ENCODE measurements at regions not wholly inside any gene's neighbourhood (a gene's known extent, or its start where the extent isn't known, plus 50 kb on each side); places are given as distances from the start of the nearest gene placed in this dataset.
"Not testable (repeated sequence)": the region's sequence is repeated elsewhere in the genome, so short reads cannot be mapped to it uniquely, and the experiment has no call there.

DNA sequence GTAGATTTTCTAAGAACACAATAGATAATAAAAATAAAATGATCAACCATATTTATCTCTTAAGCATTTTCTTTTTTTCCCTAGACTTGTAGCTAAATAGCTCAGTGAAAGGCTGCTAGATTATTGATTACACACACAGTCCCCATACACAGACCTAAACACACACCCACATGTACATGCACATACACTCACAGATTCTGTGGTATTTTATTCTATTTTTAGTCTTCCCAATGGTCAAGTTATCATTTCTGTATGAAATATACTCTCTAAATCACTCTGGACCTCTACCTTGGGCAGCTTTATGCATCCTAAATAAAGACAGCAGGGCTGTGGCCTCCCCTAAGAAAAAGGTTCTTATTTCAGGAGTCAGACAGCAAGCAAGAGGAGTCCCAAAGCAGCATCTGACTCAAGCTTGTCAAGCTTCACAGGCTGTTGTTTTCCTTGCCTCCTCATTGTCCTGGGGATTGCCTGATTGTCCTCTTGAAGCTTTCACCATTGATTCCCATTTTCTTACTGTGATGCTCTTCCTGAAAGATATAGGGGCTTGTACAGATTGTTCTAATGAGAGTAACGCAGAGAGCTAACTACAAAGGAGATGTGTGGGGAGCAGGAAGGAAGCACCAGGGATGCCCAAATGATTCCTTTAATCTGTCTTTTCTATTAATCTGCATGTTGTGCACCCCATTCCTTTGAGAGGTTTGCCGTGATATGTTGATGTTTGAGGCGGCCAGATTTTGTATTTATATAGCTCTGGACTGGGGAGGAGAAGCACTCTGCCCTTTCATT, 986.5 kb downstream of the PCDH17 start:
- no peak for DNase-seq (ENCODE audit: low spot score)

- DNase-seq (ENCODE audit: low spot score), result no peak
These were observed 988.0 kb downstream of the PCDH17 start for GRCh38 chr13:58619396-58620113.

DNA sequence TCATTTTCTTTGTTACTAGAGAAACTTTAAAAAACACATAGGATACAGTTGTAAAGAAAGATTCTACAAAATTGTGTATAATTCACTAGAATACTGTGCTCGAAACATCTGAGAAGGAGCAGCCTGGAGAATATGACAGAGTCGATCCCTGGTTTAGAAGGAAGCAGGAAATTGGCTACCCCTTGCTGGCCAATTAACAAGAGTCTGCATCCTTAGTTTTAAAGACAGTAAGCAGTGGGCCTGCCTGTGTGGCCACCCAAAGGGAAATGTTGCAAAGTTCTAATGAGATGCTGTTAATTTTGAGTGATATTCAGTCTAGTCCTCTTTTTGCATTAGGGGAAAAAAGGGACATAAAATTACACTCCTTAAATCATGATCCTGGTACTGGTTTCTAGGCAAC, 988.6 kb downstream of the PCDH17 start:
- DNase-seq (ENCODE audit: low spot score), result no peak

GRCh38 chr13:58625703-58626389, 994.3 kb downstream of the PCDH17 start:
- DNase-seq (ENCODE audit: low spot score), result no peak

- DNase-seq (ENCODE audit: low spot score), result no peak
These were observed 999.2 kb downstream of the PCDH17 start for GRCh38 chr13:58630794-58631193.

DNA sequence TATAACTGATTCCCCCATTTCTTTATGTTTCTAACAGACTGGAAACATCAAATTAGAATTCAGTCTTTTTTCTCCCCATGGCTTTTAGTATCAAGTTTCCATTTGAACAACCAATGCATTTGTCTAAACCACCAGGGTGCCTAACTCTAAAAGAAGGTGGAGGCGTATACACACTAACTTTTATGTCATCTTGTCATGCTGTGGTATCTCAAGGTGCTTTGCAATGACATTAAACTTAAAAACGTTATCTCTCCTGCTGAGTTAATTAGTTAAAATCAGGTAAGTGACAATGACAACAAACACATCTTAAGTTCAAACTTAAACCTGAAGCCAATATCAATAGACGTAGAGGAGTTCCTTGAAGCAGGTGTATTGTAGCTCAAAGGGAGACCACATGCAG, 1001.7 kb downstream of the PCDH17 start:
- DNase-seq (ENCODE audit: low spot score), result no peak

GRCh38 chr13:58655086-58655485, 1023.5 kb downstream of the PCDH17 start:
- no peak for DNase-seq (ENCODE audit: low spot score)

DNA sequence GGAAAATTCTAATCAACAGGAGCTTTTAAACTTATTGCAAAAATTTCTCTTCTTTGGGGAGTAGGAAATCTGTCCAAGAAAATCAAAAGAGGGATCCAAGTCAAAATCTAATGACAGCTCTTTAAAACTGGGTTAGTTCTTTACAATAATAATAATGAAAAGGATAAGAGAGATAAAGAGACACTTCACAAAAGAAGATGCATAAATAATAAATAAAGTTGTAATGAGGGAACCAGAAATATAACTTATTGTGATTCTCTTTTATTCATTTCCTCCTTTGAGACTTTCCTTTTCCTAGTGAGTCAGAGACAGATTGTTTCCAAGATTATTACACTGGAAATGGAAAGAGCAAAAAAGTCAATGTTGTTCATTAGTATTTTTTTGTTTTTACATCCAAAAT, 1029.3 kb downstream of the PCDH17 start:
- DNase-seq (ENCODE audit: low spot score), result no peak

DNA sequence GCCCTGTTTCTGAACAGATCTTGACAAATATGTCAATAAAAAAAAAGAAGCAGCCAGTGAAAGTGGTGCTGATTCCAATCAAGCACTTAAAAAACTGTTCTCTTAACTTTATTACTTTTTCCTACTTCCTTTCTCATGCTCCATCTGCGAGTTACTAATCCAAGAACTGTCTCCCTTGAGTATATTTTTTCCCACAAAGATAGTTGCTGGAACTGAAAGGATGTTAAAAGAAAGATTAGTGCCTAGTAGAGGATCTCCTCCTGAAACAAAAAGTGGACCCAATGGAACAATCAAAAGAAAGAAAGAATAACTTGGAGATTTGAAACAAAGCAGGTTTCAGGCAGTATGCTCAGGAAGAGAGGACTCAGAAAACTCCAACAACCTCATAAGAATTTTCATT, 1034.8 kb downstream of the PCDH17 start:
- no peak for DNase-seq (ENCODE audit: low spot score)

DNA sequence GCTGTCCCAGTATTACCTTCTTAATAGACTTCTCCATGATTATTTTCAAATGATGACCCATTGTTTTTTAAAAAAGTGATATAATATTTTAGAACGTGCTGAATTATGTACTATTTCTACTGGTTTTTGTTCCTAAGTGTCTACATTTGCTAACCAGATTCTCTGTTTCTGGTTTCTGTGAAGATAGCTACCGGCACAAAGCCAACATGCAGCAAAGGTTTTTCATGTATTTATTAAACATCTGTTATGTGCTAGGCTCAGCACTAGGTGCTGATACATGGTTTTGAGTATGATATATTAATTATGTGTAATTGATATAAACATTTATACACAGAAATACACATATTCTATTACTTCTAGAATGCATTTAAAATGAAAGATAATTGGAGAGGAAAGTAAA, 1035.6 kb downstream of the PCDH17 start:
- no peak for DNase-seq (ENCODE audit: low spot score)

DNA sequence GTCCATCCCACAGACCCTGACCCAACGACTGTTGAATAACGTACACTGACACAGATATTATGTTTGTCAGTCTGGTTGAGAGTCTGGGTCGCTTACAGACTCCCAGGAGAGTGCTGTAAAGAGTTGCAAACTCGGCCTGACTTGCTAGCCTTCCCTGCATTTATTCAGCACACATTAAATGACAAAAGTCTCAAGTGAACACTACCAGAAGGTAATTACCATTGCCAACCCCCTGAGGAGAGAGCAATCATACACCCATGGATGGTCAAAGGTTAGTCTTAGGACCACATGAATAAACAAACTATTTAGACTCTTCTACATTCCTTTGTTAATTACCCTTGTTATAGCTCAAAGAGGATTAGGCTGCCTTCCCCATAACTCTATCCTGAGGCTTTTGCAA, 1048.6 kb downstream of the PCDH17 start:
- DNase-seq (ENCODE audit: low spot score), result no peak

GRCh38 chr13:58682616-58683015, 1051.1 kb downstream of the PCDH17 start:
- no peak for DNase-seq (ENCODE audit: low spot score)

- DNase-seq (ENCODE audit: low spot score), result no peak
These were observed 1055.6 kb downstream of the PCDH17 start for GRCh38 chr13:58687148-58687547.

- DNase-seq (ENCODE audit: low spot score), result no peak
These were observed 1067.0 kb downstream of the PCDH17 start for GRCh38 chr13:58698531-58698930.

DNA sequence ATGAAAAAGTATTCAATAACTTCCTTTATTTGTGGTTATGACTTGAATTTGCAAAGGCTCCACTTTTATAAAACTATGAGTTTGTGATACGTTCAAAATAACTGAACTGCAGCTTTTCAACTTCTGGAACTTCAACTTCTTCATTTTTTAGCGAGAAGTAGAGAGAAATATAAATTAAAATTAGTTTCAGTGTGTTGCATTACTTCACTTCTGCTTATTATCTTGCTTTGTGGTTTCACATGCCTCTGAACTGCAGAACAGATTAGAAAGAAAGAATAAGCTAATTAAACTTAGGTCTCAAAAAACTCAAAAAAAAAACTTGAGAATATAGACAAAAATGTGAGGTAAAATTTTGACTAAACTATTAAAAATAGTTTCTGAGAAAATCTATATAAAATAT, 1073.4 kb downstream of the PCDH17 start:
- no peak for DNase-seq (ENCODE audit: low spot score)

- DNase-seq (ENCODE audit: low spot score), result no peak
These were observed 1074.9 kb downstream of the PCDH17 start for GRCh38 chr13:58706421-58706820.

DNA sequence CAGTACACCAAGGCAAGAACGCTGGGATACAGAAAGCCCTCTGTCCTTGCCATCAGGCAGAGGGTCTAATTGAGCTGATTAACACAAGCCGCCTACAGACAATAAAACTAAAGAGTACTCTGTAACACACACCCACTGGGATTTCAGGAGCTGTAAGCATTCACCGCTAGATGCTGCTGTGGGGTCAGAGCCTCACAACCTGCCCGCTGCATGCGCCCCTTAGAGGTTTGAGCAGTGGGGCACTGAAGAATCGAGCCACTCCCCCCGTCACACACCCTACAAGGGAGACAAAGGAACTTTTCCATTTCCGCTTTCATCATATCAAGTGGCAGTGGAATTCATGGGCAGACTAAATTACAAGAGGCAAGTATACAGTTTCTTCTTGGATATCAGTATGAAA, 1080.6 kb downstream of the PCDH17 start:
- DNase-seq (ENCODE audit: low spot score), result no peak

GRCh38 chr13:58714016-58714415, 1082.5 kb downstream of the PCDH17 start:
- not testable (repeated sequence) for DNase-seq (ENCODE audit: low spot score)

- no peak for DNase-seq (ENCODE audit: low spot score)
These were observed 1089.7 kb downstream of the PCDH17 start for GRCh38 chr13:58721273-58721672.

DNA sequence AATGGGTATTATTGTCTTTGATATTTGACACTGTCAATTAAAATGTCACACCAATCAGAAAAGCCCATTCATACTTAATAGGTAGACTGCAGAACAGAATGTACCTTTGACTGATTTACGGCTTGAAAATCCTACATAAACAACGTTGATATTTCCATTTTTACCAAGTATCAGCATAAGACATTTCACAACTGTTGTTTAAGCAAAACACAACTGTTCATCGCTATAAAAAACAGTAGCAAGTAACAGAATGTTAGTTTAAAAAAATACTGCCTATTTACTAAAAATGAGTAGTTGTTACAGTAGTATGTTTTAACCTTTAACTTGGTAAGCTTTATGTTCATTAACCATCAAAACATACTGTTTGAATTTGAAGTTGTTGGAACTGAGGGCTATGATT, 1096.6 kb downstream of the PCDH17 start:
- DNase-seq (ENCODE audit: low spot score), result no peak

- no peak for DNase-seq (ENCODE audit: low spot score)
These were observed 1097.8 kb downstream of the PCDH17 start for GRCh38 chr13:58729361-58729760.

- no peak for DNase-seq (ENCODE audit: low spot score)
These were observed 1113.1 kb downstream of the PCDH17 start for GRCh38 chr13:58744686-58745085.

DNA sequence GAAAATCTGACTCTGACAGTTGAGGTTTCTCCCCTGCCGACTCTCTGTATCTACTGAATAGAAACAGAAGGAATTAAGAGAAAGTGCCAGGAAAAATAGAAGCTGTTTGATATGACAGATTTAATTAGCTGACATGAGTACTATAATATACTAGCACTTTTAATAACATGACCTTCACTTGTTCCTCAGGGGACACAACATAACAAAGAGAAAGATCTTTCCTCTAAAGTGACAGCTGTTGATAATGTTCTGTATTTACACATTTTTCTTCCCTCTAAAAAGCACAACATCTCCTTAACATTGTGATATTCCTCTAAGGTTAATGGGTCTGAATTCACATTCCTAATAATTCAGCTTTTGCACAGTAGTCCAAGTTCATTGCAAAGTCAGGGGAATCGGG, 1136.0 kb downstream of the PCDH17 start:
- DNase-seq (ENCODE audit: low spot score), result no peak

Data from HT-29 (cell line).